ENCODE measurements at regions not wholly inside any gene's neighbourhood (a gene's known extent, or its start where the extent isn't known, plus 50 kb on each side); places are given as distances from the start of the nearest gene placed in this dataset.

DNA sequence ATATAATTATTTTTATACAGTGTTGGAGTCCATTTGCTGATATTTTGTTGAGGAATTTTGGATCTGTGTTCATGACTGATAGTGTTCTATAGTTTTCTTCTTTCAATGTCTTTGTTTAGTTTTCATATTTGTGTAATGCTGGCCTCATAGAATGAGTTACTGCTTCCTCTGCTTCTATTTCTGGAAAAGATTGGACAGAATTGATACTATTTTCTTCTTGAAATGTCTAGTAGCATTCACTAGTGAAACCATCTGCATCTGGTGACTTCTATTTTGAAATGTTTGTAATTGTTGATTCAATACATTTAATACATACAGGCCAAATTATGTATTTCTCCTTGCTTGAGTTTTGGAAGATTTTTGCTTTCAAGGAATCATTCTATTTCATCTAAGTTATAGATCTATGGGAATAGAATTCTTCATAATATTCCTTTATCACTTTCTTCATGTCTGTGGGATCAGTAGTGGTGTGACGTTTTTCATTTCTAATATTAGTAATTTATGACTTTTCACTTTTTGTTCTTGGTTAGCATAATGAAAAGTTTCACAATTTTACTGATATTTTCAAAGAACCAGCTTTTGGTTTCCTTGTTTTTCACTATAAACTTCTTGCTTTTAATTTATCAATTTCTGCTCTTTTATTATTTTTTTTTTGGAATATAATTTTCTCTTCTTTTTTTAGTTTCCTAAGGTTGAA is 509.9 kb upstream of the VRK2 start:
- TF ChIP-seq EZH2phosphoT487 (IDR thresholded peaks at IDR 0.05; ENCODE audit: insufficient read depth, low read depth): no peak
- TF ChIP-seq EZH2 (IDR thresholded peaks at IDR 0.05; ENCODE audit: insufficient read depth, poor library complexity, severe bottlenecking): no peak

Data from GM23248 (cell line).